ENCODE measurements at regions not wholly inside any gene's neighbourhood (a gene's known extent, or its start where the extent isn't known, plus 50 kb on each side); places are given as distances from the start of the nearest gene placed in this dataset.

GRCh38 chr14:61116369-61116768 lies 135.3 kb downstream of the SLC38A6 start:
- Mint-ChIP-seq H3K4me3 (no peak overlapping the region), H3K9me3 (peaks cover 33% of the 10 kb centered on the region), H3K4me1 (peaks cover 8% of the 10 kb centered on the region), H3K27ac (no peak overlapping the region), H3K36me3 (peaks cover 18% of the 10 kb centered on the region), H3K27me3 (ENCODE audit: low read depth) (no peaks in the 10 kb centered on the region)
- TF ChIP-seq, protein P1, sequence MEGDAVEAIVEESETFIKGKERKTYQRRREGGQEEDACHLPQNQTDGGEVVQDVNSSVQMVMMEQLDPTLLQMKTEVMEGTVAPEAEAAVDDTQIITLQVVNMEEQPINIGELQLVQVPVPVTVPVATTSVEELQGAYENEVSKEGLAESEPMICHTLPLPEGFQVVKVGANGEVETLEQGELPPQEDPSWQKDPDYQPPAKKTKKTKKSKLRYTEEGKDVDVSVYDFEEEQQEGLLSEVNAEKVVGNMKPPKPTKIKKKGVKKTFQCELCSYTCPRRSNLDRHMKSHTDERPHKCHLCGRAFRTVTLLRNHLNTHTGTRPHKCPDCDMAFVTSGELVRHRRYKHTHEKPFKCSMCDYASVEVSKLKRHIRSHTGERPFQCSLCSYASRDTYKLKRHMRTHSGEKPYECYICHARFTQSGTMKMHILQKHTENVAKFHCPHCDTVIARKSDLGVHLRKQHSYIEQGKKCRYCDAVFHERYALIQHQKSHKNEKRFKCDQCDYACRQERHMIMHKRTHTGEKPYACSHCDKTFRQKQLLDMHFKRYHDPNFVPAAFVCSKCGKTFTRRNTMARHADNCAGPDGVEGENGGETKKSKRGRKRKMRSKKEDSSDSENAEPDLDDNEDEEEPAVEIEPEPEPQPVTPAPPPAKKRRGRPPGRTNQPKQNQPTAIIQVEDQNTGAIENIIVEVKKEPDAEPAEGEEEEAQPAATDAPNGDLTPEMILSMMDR (IDR thresholded peaks at IDR 0.05; ENCODE audit: unreplicated experiment) = no peak
- DNase-seq (ENCODE audit: low spot score in 2 of 2, unreplicated experiment in 2 of 2) = no peak

- no peak overlapping the region for H3K4me3 Mint-ChIP-seq
- no peak overlapping the region for H3K27ac Mint-ChIP-seq
- peaks cover 1% of the 10 kb centered on the region for H3K27me3 Mint-ChIP-seq (ENCODE audit: low read depth)
- peaks cover 29% of the 10 kb centered on the region for H3K9me3 Mint-ChIP-seq
- peaks cover 15% of the 10 kb centered on the region for H3K36me3 Mint-ChIP-seq
- H3K4me1 Mint-ChIP-seq = no peaks in the 10 kb centered on the region
- DNase-seq (ENCODE audit: low spot score in 2 of 2, unreplicated experiment in 2 of 2) = no peak
- TF ChIP-seq, protein P1 (IDR thresholded peaks at IDR 0.05; ENCODE audit: unreplicated experiment) = no peak
These were observed 132.6 kb downstream of the SLC38A6 start for GRCh38 chr14:61113561-61114225.

DNA sequence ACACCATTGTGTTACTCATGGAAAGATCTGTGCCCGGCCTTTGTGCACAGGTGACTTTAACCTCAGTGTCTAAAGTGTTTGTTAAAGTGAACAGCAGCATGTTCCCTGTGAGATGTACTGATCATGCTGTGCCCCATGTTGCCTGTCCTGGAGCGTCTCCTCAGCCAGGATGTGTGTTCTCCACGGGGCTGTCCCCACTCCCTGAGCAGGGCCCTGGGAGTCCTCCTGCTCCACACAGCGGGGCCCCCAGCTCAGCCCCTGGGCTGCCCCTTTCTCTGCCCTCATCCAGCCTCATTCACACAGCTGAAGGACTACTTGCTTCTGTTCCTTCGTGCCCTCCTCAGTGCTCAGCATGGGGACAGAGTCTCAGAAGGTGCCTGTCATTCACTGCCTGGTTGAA lies 131.5 kb downstream of the SLC38A6 start:
- Mint-ChIP-seq H3K36me3 (peaks cover 15% of the 10 kb centered on the region), H3K4me3 (no peak overlapping the region), H3K27me3 (ENCODE audit: low read depth) (peaks cover 4% of the 10 kb centered on the region), H3K4me1 (no peaks in the 10 kb centered on the region), H3K9me3 (peaks cover 29% of the 10 kb centered on the region), H3K27ac (no peak overlapping the region)
- TF ChIP-seq, protein P1 (IDR thresholded peaks at IDR 0.05; ENCODE audit: unreplicated experiment) = no peak
- DNase-seq (ENCODE audit: low spot score in 2 of 2, unreplicated experiment in 2 of 2) = no peak

DNA sequence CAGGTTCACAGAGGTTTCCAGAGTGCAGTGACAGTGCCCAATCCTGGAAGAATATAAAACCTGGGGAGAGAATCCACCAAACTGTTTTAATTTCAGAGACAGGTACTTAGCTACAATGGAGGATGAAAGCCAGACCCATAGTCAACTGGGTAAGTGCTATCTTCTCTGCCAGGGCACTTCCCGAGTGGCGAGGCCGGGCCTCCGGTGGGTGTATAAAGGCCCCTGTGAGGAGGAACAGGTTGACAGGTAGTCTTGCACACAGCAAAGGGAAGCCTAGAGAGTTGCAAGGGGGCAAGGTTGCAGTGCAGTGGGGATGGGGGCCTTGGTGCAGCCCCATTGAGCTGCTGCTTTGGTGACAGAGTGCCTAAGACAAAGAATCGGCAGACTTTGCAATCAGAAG lies 130.7 kb downstream of the SLC38A6 start:
- peaks cover 15% of the 10 kb centered on the region for H3K36me3 Mint-ChIP-seq
- no peak overlapping the region for H3K4me3 Mint-ChIP-seq
- H3K27me3 Mint-ChIP-seq (ENCODE audit: low read depth) = peaks cover 4% of the 10 kb centered on the region
- TF ChIP-seq, protein P1 (IDR thresholded peaks at IDR 0.05; ENCODE audit: unreplicated experiment) = no peak
- H3K4me1 Mint-ChIP-seq = no peaks in the 10 kb centered on the region
- H3K27ac Mint-ChIP-seq = no peak overlapping the region
- H3K9me3 Mint-ChIP-seq = peaks cover 24% of the 10 kb centered on the region
- DNase-seq (ENCODE audit: low spot score in 2 of 2, unreplicated experiment in 2 of 2) = no peak

DNA sequence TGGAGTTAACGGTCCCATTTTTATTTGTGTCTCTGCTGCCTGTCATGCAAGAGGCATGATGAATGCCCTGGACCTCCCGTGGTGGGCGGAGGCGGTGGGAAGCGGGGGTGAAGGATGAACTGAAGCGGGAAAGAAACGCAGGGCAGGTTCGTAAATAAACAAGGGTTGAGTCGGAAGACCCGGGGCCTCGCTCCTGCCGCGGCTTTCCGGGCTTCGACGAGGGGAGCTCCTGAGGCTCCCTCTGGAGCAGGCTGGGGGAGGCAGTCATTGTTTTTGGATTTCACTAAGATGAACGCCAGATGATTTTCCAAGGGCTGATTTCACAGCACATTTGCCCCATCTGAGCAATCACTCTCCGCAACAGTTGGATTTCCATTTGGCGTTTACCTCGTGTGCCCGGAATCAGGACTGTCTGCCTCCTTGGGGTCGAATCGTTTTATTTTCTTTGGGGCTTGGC lies 130.2 kb downstream of the SLC38A6 start:
- Mint-ChIP-seq H3K27ac (no peak overlapping the region), H3K27me3 (ENCODE audit: low read depth) (peaks cover 4% of the 10 kb centered on the region), H3K36me3 (peaks cover 15% of the 10 kb centered on the region), H3K4me3 (no peak overlapping the region), H3K9me3 (peaks cover 22% of the 10 kb centered on the region), H3K4me1 (no peaks in the 10 kb centered on the region)
- no peak for DNase-seq (ENCODE audit: low spot score in 2 of 2, unreplicated experiment in 2 of 2)
- TF ChIP-seq, protein P1 (IDR thresholded peaks at IDR 0.05; ENCODE audit: unreplicated experiment) = no peak
